GM21360 (cell line): ENCODE measurements at regions not wholly inside any gene's neighbourhood (a gene's known extent, or its start where the extent isn't known, plus 50 kb on each side); places are given as distances from the start of the nearest gene placed in this dataset.

Experiments
- ATAC-seq: cut with Tn5 transposase; IDR thresholded peaks from one replicate; pipeline ENCODE4 v1.9.1; 2021; ENCODE audit warnings: mild to moderate bottlenecking, moderate library complexity; ENCODE audit not compliant: unreplicated experiment

GRCh38 chr4:24312261-24312913, 272.0 kb downstream of the DHX15 start:
- no peak for ATAC-seq

- no peak for ATAC-seq
Measured at GRCh38 chr4:24303926-24304325, 280.4 kb downstream of the DHX15 start.

- ATAC-seq = no peak
Measured at GRCh38 chr4:24298911-24299310, 285.4 kb downstream of the DHX15 start.

GRCh38 chr4:24287096-24287495, 297.3 kb downstream of the DHX15 start:
- ATAC-seq = no peak

GRCh38 chr4:24285759-24286158, 298.6 kb downstream of the DHX15 start:
- no peak for ATAC-seq

- no peak for ATAC-seq
Measured at GRCh38 chr4:24282446-24282845, 301.9 kb downstream of the DHX15 start.

- no peak for ATAC-seq
Measured at GRCh38 chr4:24279911-24280375, 304.4 kb downstream of the DHX15 start.

- ATAC-seq = no peak
Measured at GRCh38 chr4:24279469-24279868, 304.9 kb downstream of the DHX15 start.

GRCh38 chr4:24278693-24279092, 305.7 kb downstream of the DHX15 start:
- ATAC-seq = no peak

- ATAC-seq = no peak
Measured at GRCh38 chr4:24274381-24274941, 309.9 kb downstream of the DHX15 start.

- no peak for ATAC-seq
Measured at GRCh38 chr4:24273136-24273535, 311.2 kb downstream of the DHX15 start.

- no peak for ATAC-seq
Measured at GRCh38 chr4:24266951-24267722, 317.2 kb downstream of the DHX15 start.

- no peak for ATAC-seq
Measured at GRCh38 chr4:24265989-24266388, 318.4 kb downstream of the DHX15 start.

- no peak for ATAC-seq
Measured at GRCh38 chr4:24262616-24263015, 321.7 kb downstream of the DHX15 start.

- ATAC-seq = no peak
Measured at GRCh38 chr4:24262084-24262483, 322.3 kb downstream of the DHX15 start.

- no peak for ATAC-seq
Measured at GRCh38 chr4:24260923-24261564, 323.3 kb downstream of the DHX15 start.

GRCh38 chr4:24260133-24260715, 324.1 kb downstream of the DHX15 start:
- no peak for ATAC-seq

GRCh38 chr4:24256547-24256946, 327.8 kb downstream of the DHX15 start:
- ATAC-seq = no peak

GRCh38 chr4:24256066-24256465, 328.3 kb downstream of the DHX15 start:
- ATAC-seq = no peak

GRCh38 chr4:24252121-24252520, 332.2 kb downstream of the DHX15 start:
- ATAC-seq = no peak

GRCh38 chr4:24251589-24251988, 332.8 kb downstream of the DHX15 start:
- no peak for ATAC-seq
